Esophagus squamous epithelium (tissue), 5 donors: ENCODE measurements at regions not wholly inside any gene's neighbourhood (a gene's known extent, or its start where the extent isn't known, plus 50 kb on each side); places are given as distances from the start of the nearest gene placed in this dataset.

ENCODE experiments used
- DNase-seq: peaks from one replicate; lab custom pipeline; 2025; lab: John Stamatoyannopoulos, UW
- H3K27ac ChIP-seq, 4 donors: fragments of 200-600 bp; sonication (generic); one replicate each; pipeline ENCODE4 v1.5.1; 2016 to 2019; ENCODE audit warnings: mild to moderate bottlenecking in 1 of 4
- H3K27me3 ChIP-seq, 4 donors: fragments of 200-600 bp; sonication (generic); 1 replicate in 3 of 4; 2 replicates in 1 of 4; pipeline versions ENCODE4 v1.5.1 to v1.6.0; 2017 to 2021; ENCODE audit warnings: antibody characterized with exemption in 1 of 4
- H3K36me3 ChIP-seq, 3 donors: fragments of 200-600 bp; sonication (generic); one replicate each; pipeline ENCODE4 v1.5.1; 2016 to 2019
- H3K4me1 ChIP-seq, 3 donors: fragments of 200-600 bp; sonication (generic); one replicate each; pipeline ENCODE4 v1.5.1; 2017 to 2019
- H3K4me3 ChIP-seq, 4 donors: fragments of 200-600 bp; sonication (generic); 1 replicate in 3 of 4; 2 replicates in 1 of 4; pipeline ENCODE4 v1.5.1; 2016 to 2019; ENCODE audit warnings: mild to moderate bottlenecking in 2 of 4, moderate library complexity in 1 of 4
- H3K9me3 ChIP-seq, 3 donors: fragments of 200-600 bp; sonication (generic); one replicate each; pipeline ENCODE4 v1.5.1; 2016 to 2019
- CTCF ChIP-seq, 6 experiments: fragments of 450-650 bp in 4 of 6; fragments of 200-600 bp in 2 of 6; sonication (generic) in 2 of 6; IDR thresholded peaks; one replicate each; pipeline ENCODE4 v1.5.1; 2016 to 2019; ENCODE audit warnings: antibody characterized with exemption in 6 of 6, mild to moderate bottlenecking in 4 of 6, moderate library complexity in 4 of 6
- POLR2A ChIP-seq, 4 donors: fragments of 450-650 bp; IDR thresholded peaks; one replicate each; pipeline ENCODE4 v1.6.1; 2017; ENCODE audit warnings: antibody characterized with exemption in 4 of 4, mild to moderate bottlenecking in 4 of 4, moderate library complexity in 3 of 4
- WGBS, 2 donors: methylation state at CpG; one replicate each; pipeline ENCODE4 v1.1.5; 2018; 5-methylcytosine and 5-hydroxymethylcytosine counted together
- intact Hi-C: fragments of 100-400 bp; cut with DNase I; formaldehyde crosslinking; loops from one replicate; pipeline ENCODE4 v1.15.0; 2022
- donor health status: DM: yes; HTN: yes; CAD: no.

- no peak for DNase-seq
- H3K27ac ChIP-seq, result no peak overlapping the region
- 60 to 95% methylated on average over 1 to 3 of the region's 4 CpGs for WGBS, 2 donors
- no peaks in the 10 kb centered on the region for H3K36me3 ChIP-seq
- H3K4me3 ChIP-seq, result no peak overlapping the region
- intact Hi-C loops, result no loop called here
- TF ChIP-seq CTCF (IDR thresholded peaks at IDR 0.05) (no peak), POLR2A (IDR thresholded peaks at IDR 0.05) (no peak)
- H3K27me3 ChIP-seq, result no peaks in the 10 kb centered on the region
- no peaks in the 10 kb centered on the region for H3K9me3 ChIP-seq
- peaks cover 8 to 67% (median 30%) of the 10 kb centered on the region in 3 donors for H3K4me1 ChIP-seq
These were observed 227.5 kb downstream of the PIK3R1 start for GRCh38 chr5:68443091-68443490.

- H3K9me3 ChIP-seq, result no peaks in the 10 kb centered on the region
- intact Hi-C loops, result no loop called here
- H3K4me3 ChIP-seq, result no peak overlapping the region
- DNase-seq, result no peak
- TF ChIP-seq CTCF (IDR thresholded peaks at IDR 0.05) (no peak), POLR2A (IDR thresholded peaks at IDR 0.05) (no peak)
- peaks cover 8 to 67% (median 30%) of the 10 kb centered on the region in 3 donors for H3K4me1 ChIP-seq
- H3K27me3 ChIP-seq, result no peaks in the 10 kb centered on the region
- H3K36me3 ChIP-seq, result no peaks in the 10 kb centered on the region
- peak overlapping the region; percentile 35 to 67 (median 50) for H3K27ac ChIP-seq
- WGBS, 2 donors, result 21 to 48% methylated on average over 1 of the region's 1 CpG
These were observed 228.5 kb downstream of the PIK3R1 start for GRCh38 chr5:68444048-68444447.

GRCh38 chr5:68444833-68445232, 229.3 kb downstream of the PIK3R1 start:
- H3K27ac ChIP-seq, result peak overlapping the region; percentile 35 to 67 (median 50)

GRCh38 chr5:68445257-68446069, 229.9 kb downstream of the PIK3R1 start:
- WGBS, 2 donors, result 51 to 68% methylated on average over 6 of the region's 6 CpGs
- no peaks in the 10 kb centered on the region for H3K9me3 ChIP-seq
- no peak for TF ChIP-seq POLR2A (IDR thresholded peaks at IDR 0.05)
- no peak for TF ChIP-seq CTCF (IDR thresholded peaks at IDR 0.05)
- no peaks in the 10 kb centered on the region for H3K36me3 ChIP-seq
- H3K4me1 ChIP-seq, result peaks cover 7 to 80% (median 30%) of the 10 kb centered on the region in 3 donors
- intact Hi-C loops, result no loop called here
- no peak overlapping the region for H3K4me3 ChIP-seq
- no peaks in the 10 kb centered on the region for H3K27me3 ChIP-seq
- H3K27ac ChIP-seq, result peak overlapping the region in 3 of 4 donors; percentile 27 to 63 (median 37)
- DNase-seq, result no peak

More at GRCh38 chr5:68444833-68445232, 229.3 kb downstream of the PIK3R1 start:
- Histone ChIP-seq H3K4me1 (peaks cover 8 to 74% (median 30%) of the 10 kb centered on the region in 3 donors), H3K4me3 (no peak overlapping the region), H3K9me3 (no peaks in the 10 kb centered on the region), H3K27me3 (no peaks in the 10 kb centered on the region), H3K36me3 (no peaks in the 10 kb centered on the region)
- intact Hi-C loops, result no loop called here
- WGBS, 2 donors, result 26 to 53% methylated on average over 5 of the region's 5 CpGs
- no peak for DNase-seq
- no peak for TF ChIP-seq CTCF (IDR thresholded peaks at IDR 0.05)
- no peak for TF ChIP-seq POLR2A (IDR thresholded peaks at IDR 0.05)

GRCh38 chr5:68446070-68446357, 230.5 kb downstream of the PIK3R1 start:
- no peak overlapping the region for H3K4me3 ChIP-seq
- DNase-seq, result no peak
- H3K36me3 ChIP-seq, result no peaks in the 10 kb centered on the region
- no peaks in the 10 kb centered on the region for H3K27me3 ChIP-seq
- intact Hi-C loops, result no loop called here
- H3K9me3 ChIP-seq, result no peaks in the 10 kb centered on the region
- peak overlapping the region in 3 of 4 donors; percentile 27 to 55 (median 29) for H3K27ac ChIP-seq
- peaks cover 3 to 81% (median 32%) of the 10 kb centered on the region in 3 donors for H3K4me1 ChIP-seq
- WGBS, 2 donors, result 82 to 89% methylated on average over 1 of the region's 1 CpG
- TF ChIP-seq POLR2A (IDR thresholded peaks at IDR 0.05) (no peak), CTCF (IDR thresholded peaks at IDR 0.05) (no peak)
